ENCODE measurements at regions not wholly inside any gene's neighbourhood (a gene's known extent, or its start where the extent isn't known, plus 50 kb on each side); places are given as distances from the start of the nearest gene placed in this dataset.

DNA sequence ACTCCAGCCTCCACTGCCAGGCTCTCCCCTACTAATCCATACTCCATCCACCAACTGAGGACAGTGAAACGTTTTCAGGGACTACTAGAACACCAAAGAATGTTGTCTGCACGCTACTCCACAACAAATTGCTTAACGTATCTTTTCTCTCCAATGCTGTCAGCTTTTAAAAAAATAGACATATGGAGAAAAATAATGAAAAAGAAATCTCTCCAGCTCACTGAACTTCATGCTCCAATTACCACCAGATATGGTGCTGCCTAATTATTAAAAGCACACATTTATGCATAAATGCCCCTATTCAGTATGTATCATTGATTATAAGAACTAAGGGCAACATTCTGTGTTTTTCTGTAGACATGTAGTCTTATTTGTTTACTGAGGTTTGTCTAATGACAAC is 672.2 kb upstream of the ANO3 start:
- Histone ChIP-seq H3K79me2 (ENCODE audit: insufficient read depth, low read depth, low read length) (no peaks in the 10 kb centered on the region), H4K20me1 (ENCODE audit: insufficient read depth, low read length) (no peaks in the 10 kb centered on the region), H3K4me2 (ENCODE audit: low read length) (no peak overlapping the region), H2AFZ (ENCODE audit: low read length) (no peak overlapping the region), H3K36me3 (ENCODE audit: insufficient read depth, low read length) (no peaks in the 10 kb centered on the region), H3K4me1 (ENCODE audit: insufficient read depth, low read length, poor library complexity, severe bottlenecking) (no peaks in the 10 kb centered on the region), H3K27ac (ENCODE audit: low read depth, low read length, poor library complexity, severe bottlenecking) (no peak overlapping the region), H3K4me3 (ENCODE audit: low read depth, low read length, poor library complexity, severe bottlenecking) (no peak overlapping the region), H3K9me2 (ENCODE audit: insufficient read depth, low read length) (no peaks in the 10 kb centered on the region), H3K9me3 (ENCODE audit: low read length) (no peaks in the 10 kb centered on the region)
- DNase-seq (ENCODE audit: low spot score), result no peak
- CTCF ChIA-PET (ENCODE audit: unreplicated experiment), result no interaction called here
- intact Hi-C loops (cut with micrococcal nuclease; ENCODE audit: unreplicated experiment), result no loop called here
- no peak for TF ChIP-seq EZH2phosphoT487 (IDR thresholded peaks at IDR 0.05; ENCODE audit: borderline replicate concordance, low read depth, low read length)
- TF ChIP-seq, protein P1, sequence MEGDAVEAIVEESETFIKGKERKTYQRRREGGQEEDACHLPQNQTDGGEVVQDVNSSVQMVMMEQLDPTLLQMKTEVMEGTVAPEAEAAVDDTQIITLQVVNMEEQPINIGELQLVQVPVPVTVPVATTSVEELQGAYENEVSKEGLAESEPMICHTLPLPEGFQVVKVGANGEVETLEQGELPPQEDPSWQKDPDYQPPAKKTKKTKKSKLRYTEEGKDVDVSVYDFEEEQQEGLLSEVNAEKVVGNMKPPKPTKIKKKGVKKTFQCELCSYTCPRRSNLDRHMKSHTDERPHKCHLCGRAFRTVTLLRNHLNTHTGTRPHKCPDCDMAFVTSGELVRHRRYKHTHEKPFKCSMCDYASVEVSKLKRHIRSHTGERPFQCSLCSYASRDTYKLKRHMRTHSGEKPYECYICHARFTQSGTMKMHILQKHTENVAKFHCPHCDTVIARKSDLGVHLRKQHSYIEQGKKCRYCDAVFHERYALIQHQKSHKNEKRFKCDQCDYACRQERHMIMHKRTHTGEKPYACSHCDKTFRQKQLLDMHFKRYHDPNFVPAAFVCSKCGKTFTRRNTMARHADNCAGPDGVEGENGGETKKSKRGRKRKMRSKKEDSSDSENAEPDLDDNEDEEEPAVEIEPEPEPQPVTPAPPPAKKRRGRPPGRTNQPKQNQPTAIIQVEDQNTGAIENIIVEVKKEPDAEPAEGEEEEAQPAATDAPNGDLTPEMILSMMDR (conservative IDR thresholded peaks at IDR 0.05; ENCODE audit: low read length), result no peak
- POLR2A ChIA-PET, result interaction anchor here (0.6 kb wide), 1 partner anchor 150 kb away, joined by 3 read pairs; no protein-coding TSS in a partner anchor
- no TSS peak for BruUV-seq (replicated peaks)

DNA sequence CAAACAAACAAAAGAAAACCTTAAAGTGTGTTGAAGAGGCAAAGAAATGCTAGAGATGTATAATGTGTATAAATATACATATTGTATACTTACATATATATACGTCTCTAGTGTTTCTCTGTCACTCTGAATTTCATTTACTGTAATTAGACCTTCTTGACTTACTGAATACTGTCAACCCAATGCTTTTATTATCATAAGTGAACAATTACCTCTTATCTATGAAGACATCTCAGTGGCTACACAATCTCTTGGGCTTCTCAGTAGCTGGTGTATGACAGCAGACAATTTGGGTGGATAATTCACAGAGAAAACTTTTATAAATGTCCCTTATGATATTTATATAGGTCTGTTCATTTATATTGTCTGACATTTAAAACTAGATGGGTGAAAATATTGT is 664.1 kb upstream of the ANO3 start:
- BruUV-seq (replicated peaks), result no TSS peak
- Histone ChIP-seq H3K9me2 (ENCODE audit: insufficient read depth, low read length) (no peaks in the 10 kb centered on the region), H3K79me2 (ENCODE audit: insufficient read depth, low read depth, low read length) (no peaks in the 10 kb centered on the region), H2AFZ (ENCODE audit: low read length) (no peak overlapping the region), H3K27ac (ENCODE audit: low read depth, low read length, poor library complexity, severe bottlenecking) (no peak overlapping the region), H3K4me2 (ENCODE audit: low read length) (no peak overlapping the region), H3K4me1 (ENCODE audit: insufficient read depth, low read length, poor library complexity, severe bottlenecking) (no peaks in the 10 kb centered on the region), H3K4me3 (ENCODE audit: low read depth, low read length, poor library complexity, severe bottlenecking) (no peak overlapping the region), H3K36me3 (ENCODE audit: insufficient read depth, low read length) (no peaks in the 10 kb centered on the region), H4K20me1 (ENCODE audit: insufficient read depth, low read length) (no peaks in the 10 kb centered on the region), H3K9me3 (ENCODE audit: low read length) (no peaks in the 10 kb centered on the region)
- ChIA-PET POLR2A (no interaction called here), CTCF (ENCODE audit: unreplicated experiment) (no interaction called here)
- intact Hi-C loops (cut with micrococcal nuclease; ENCODE audit: unreplicated experiment), result no loop called here
- no peak for DNase-seq (ENCODE audit: low spot score)
- TF ChIP-seq EZH2phosphoT487 (IDR thresholded peaks at IDR 0.05; ENCODE audit: borderline replicate concordance, low read depth, low read length), result no peak
- TF ChIP-seq, protein P1 (conservative IDR thresholded peaks at IDR 0.05; ENCODE audit: low read length), result no peak

DNA sequence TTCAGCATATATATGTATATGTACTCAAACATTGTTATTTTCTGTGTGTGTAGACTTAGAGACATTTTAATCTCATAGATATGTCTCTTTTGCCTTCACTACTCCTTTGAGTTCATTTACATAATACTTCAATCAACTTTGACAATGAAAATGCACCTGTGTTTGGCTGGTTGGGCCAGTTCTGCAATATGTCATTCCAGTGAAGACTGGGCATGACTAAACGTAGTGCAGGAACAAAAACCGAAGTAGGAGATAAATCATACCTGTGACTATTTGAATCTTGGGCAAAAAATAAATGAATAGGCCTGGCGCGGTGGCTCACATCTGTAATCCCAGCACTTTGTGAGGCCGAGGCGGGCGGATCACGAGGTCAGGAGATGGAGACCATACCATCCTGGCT is 640.0 kb upstream of the ANO3 start:
- no peak for TF ChIP-seq EZH2phosphoT487 (IDR thresholded peaks at IDR 0.05; ENCODE audit: borderline replicate concordance, low read depth, low read length)
- TF ChIP-seq, protein P1 (conservative IDR thresholded peaks at IDR 0.05; ENCODE audit: low read length), result no peak
- no peaks in the 10 kb centered on the region for H4K20me1 ChIP-seq (ENCODE audit: insufficient read depth, low read length)
- no peaks in the 10 kb centered on the region for H3K79me2 ChIP-seq (ENCODE audit: insufficient read depth, low read depth, low read length)
- no peak overlapping the region for H3K4me2 ChIP-seq (ENCODE audit: low read length)
- no TSS peak for BruUV-seq (replicated peaks)
- no peaks in the 10 kb centered on the region for H3K36me3 ChIP-seq (ENCODE audit: insufficient read depth, low read length)
- H3K4me3 ChIP-seq (ENCODE audit: low read depth, low read length, poor library complexity, severe bottlenecking), result no peak overlapping the region
- no peak overlapping the region for H2AFZ ChIP-seq (ENCODE audit: low read length)
- no peaks in the 10 kb centered on the region for H3K9me2 ChIP-seq (ENCODE audit: insufficient read depth, low read length)
- intact Hi-C loops (cut with micrococcal nuclease; ENCODE audit: unreplicated experiment), result no loop called here
- no peaks in the 10 kb centered on the region for H3K4me1 ChIP-seq (ENCODE audit: insufficient read depth, low read length, poor library complexity, severe bottlenecking)
- ChIA-PET CTCF (ENCODE audit: unreplicated experiment) (no interaction called here), POLR2A (no interaction called here)
- H3K27ac ChIP-seq (ENCODE audit: low read depth, low read length, poor library complexity, severe bottlenecking), result no peak overlapping the region
- DNase-seq (ENCODE audit: low spot score), result no peak
- peaks cover 7% of the 10 kb centered on the region; the same call in 1 of the 2 replicates for H3K9me3 ChIP-seq (ENCODE audit: low read length)
